SU-DHL-6 (cell line): ENCODE measurements at regions not wholly inside any gene's neighbourhood (a gene's known extent, or its start where the extent isn't known, plus 50 kb on each side); places are given as distances from the start of the nearest gene placed in this dataset.

ENCODE experiments used
- EZH2phosphoT487 ChIP-seq: fragments of 200-600 bp; sonication (generic), shearing (Covaris generic); conservative IDR thresholded peaks from 2 replicates; pipeline ENCODE4 v1.6.1; 2018; ENCODE audit warnings: mild to moderate bottlenecking, antibody characterized with exemption, low read length, moderate library complexity, mixed read lengths
- TF ChIP-seq, protein P1 (sequence below): fragments of 200-600 bp; sonication (generic); IDR thresholded peaks from one replicate; pipeline ENCODE4 v1.5.1; 2017; ENCODE audit warnings: antibody characterized with exemption, mild to moderate bottlenecking, low read length, moderate library complexity; ENCODE audit not compliant: insufficient read depth, poor library complexity, severe bottlenecking

DNA sequence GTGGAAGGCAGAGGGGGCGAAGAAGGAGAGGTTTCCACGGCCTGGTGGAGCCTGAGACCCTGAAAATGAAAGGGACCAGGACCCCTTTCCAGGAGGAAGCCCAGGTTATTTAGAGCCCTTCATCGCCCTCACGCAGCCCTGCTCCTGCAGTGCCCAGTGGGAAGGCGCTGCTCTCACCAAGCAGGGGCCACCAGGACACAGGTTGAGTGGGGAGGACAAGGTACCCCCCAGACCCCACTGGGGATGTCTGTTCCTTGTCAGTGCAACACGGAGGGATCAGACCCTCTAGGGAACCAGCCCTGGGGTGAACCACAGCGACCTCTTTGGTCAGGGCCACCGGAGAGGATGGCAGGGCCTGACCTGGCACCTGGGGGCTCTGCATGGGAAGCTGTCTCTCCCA is 163.9 kb downstream of the C16orf95 start:
- TF ChIP-seq, protein P1, sequence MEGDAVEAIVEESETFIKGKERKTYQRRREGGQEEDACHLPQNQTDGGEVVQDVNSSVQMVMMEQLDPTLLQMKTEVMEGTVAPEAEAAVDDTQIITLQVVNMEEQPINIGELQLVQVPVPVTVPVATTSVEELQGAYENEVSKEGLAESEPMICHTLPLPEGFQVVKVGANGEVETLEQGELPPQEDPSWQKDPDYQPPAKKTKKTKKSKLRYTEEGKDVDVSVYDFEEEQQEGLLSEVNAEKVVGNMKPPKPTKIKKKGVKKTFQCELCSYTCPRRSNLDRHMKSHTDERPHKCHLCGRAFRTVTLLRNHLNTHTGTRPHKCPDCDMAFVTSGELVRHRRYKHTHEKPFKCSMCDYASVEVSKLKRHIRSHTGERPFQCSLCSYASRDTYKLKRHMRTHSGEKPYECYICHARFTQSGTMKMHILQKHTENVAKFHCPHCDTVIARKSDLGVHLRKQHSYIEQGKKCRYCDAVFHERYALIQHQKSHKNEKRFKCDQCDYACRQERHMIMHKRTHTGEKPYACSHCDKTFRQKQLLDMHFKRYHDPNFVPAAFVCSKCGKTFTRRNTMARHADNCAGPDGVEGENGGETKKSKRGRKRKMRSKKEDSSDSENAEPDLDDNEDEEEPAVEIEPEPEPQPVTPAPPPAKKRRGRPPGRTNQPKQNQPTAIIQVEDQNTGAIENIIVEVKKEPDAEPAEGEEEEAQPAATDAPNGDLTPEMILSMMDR, result no peak
- no peak for TF ChIP-seq EZH2phosphoT487
